ENCODE measurements at regions not wholly inside any gene's neighbourhood (a gene's known extent, or its start where the extent isn't known, plus 50 kb on each side); places are given as distances from the start of the nearest gene placed in this dataset.

DNA sequence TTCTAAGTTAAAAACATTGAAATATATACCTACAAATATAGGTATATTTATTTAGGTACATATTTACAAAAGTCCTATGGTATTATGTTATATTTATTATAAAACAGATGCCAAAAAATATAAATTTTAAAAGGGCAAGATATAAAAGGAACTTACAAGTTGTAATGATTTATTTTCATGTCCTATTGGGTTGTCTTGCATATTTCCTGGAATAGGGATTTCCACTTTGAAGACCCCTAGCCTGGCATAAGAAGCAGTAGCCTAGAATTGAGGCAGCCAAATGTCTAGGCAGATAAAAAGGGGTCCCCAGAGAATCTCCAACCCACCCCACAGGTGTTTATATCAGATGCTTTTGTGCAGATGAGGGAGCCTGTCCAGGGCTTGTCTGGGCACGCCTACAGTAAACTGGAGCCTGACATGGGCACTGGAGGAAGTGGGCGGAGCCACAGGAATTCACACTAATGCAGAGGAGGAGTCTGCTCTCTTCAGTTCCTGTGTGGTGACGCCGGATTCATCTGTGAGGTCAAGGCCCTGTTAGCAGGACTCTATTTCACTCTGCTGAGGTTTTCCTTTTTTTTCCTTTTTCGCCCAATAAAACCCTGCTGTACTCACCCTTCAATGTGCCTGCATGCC, 1088.9 kb upstream of the PIK3C3 start:
- TF ChIP-seq, protein P1, sequence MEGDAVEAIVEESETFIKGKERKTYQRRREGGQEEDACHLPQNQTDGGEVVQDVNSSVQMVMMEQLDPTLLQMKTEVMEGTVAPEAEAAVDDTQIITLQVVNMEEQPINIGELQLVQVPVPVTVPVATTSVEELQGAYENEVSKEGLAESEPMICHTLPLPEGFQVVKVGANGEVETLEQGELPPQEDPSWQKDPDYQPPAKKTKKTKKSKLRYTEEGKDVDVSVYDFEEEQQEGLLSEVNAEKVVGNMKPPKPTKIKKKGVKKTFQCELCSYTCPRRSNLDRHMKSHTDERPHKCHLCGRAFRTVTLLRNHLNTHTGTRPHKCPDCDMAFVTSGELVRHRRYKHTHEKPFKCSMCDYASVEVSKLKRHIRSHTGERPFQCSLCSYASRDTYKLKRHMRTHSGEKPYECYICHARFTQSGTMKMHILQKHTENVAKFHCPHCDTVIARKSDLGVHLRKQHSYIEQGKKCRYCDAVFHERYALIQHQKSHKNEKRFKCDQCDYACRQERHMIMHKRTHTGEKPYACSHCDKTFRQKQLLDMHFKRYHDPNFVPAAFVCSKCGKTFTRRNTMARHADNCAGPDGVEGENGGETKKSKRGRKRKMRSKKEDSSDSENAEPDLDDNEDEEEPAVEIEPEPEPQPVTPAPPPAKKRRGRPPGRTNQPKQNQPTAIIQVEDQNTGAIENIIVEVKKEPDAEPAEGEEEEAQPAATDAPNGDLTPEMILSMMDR (IDR thresholded peaks at IDR 0.05): no peak
- TF ChIP-seq POLR2A (IDR thresholded peaks at IDR 0.05): no peak
- H3K27me3 ChIP-seq: no peaks in the 10 kb centered on the region
- DNase-seq: peak; percentile 16
- intact Hi-C loops (cut with DNase I; ENCODE audit: low total_unique reads): no loop called here
- no peaks in the 10 kb centered on the region for H3K36me3 ChIP-seq (ENCODE audit: low read depth, missing control alignments)
- H3K4me1 ChIP-seq: no peaks in the 10 kb centered on the region
- H3K27ac ChIP-seq: no peak overlapping the region
- no peaks in the 10 kb centered on the region for H3K9me3 ChIP-seq
- H3K4me3 ChIP-seq: no peak overlapping the region
- WGBS, 2 donors: 64 to 88% methylated on average over 5 of the region's 5 CpGs

DNA sequence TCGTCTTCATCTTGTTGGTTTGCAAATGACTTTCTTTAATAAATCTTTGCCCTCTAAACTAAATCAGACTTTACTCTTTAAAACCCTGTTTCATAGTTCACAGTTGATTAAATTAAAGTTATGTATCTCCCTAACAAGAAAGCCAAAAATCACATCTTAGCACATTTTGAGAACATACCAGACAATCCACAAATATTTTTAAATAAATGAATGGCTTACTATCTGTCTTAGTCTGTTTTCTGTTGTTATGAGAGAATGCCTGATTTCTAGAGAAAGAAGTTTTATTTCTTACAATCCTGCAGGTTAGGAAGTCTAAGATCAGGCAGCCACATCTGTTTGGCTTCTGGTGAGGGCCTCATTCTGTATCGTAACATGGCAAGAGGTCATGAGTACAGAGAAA, 1090.2 kb upstream of the PIK3C3 start:
- 61 to 71% methylated on average over 2 of the region's 2 CpGs for WGBS, 2 donors
- Histone ChIP-seq H3K4me1 (no peaks in the 10 kb centered on the region), H3K27me3 (no peaks in the 10 kb centered on the region), H3K27ac (no peak overlapping the region), H3K9me3 (no peaks in the 10 kb centered on the region), H3K4me3 (no peak overlapping the region), H3K36me3 (ENCODE audit: low read depth, missing control alignments) (no peaks in the 10 kb centered on the region)
- no peak for TF ChIP-seq POLR2A (IDR thresholded peaks at IDR 0.05)
- TF ChIP-seq, protein P1 (IDR thresholded peaks at IDR 0.05): no peak
- intact Hi-C loops (cut with DNase I; ENCODE audit: low total_unique reads): no loop called here
- DNase-seq: no peak

DNA sequence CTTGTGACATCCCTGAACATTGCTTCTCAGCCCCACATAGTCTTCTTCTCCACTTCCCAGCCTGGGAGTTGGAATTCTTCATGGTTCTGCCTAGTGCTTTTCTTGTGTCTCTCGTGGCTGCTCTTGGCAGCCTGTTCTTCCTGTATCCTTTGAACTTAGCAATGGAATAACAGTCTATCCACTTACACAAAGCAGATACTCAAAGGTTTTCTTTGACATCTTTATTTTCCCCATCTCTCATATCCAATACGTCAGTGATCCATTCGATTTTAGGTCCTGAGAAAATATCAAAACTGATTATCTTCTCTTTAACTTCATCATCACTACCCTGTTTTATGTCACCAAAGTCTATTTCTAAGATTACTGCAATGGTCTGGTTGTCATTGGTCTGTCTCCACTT, 1091.2 kb upstream of the PIK3C3 start:
- DNase-seq: no peak
- no peaks in the 10 kb centered on the region for H3K36me3 ChIP-seq (ENCODE audit: low read depth, missing control alignments)
- TF ChIP-seq, protein P1 (IDR thresholded peaks at IDR 0.05): no peak
- no peak for TF ChIP-seq POLR2A (IDR thresholded peaks at IDR 0.05)
- H3K4me1 ChIP-seq: no peaks in the 10 kb centered on the region
- H3K9me3 ChIP-seq: no peaks in the 10 kb centered on the region
- no peak overlapping the region for H3K4me3 ChIP-seq
- H3K27ac ChIP-seq: no peak overlapping the region
- no peaks in the 10 kb centered on the region for H3K27me3 ChIP-seq
- 81 to 92% methylated on average over 3 of the region's 3 CpGs for WGBS, 2 donors
- intact Hi-C loops (cut with DNase I; ENCODE audit: low total_unique reads): no loop called here

DNA sequence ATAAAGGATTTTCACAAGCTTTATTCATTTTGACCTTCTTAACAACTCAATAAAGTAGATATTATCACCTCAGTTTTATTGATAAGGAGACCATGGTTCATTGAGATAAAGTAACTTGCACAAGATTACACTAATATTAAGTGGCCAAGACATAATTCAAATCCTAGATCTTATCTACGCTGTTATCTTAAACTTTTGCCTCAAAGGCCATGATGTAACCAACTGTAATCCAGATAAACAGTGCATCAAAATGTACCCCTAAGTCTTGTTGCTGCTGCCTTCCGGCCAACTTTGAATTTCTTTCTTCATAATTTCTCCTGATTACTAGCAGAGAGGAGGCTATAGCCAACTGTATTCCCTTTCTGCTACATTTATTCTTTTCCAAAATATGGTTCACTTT, 1094.8 kb upstream of the PIK3C3 start:
- TF ChIP-seq, protein P1 (IDR thresholded peaks at IDR 0.05): no peak
- no peak for TF ChIP-seq POLR2A (IDR thresholded peaks at IDR 0.05)
- WGBS, 2 donors: 86 to 94% methylated on average over 2 of the region's 2 CpGs
- no peaks in the 10 kb centered on the region for H3K27me3 ChIP-seq
- H3K4me3 ChIP-seq: no peak overlapping the region
- no peak overlapping the region for H3K27ac ChIP-seq
- intact Hi-C loops (cut with DNase I; ENCODE audit: low total_unique reads): no loop called here
- no peaks in the 10 kb centered on the region for H3K9me3 ChIP-seq
- no peaks in the 10 kb centered on the region for H3K36me3 ChIP-seq (ENCODE audit: low read depth, missing control alignments)
- H3K4me1 ChIP-seq: no peaks in the 10 kb centered on the region
- DNase-seq: no peak

DNA sequence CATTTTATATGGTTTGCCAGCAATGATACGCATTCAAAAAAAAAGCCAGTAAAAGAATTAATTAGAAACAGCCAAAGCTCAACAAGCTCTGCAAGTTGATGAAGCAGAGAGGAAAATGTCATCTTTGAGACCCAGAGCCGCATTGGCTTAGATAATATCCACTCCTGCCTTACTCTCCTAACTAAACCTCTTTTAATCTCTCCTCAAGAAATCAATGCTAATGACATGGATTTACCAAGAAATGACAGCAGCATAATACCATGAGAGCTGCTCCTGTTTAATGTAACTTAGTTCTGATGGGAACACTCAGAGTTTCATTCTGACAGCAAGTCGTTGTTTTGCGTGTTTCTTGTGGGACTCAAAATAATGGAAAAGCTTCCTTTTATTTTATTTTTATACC, 1099.4 kb upstream of the PIK3C3 start:
- no peaks in the 10 kb centered on the region for H3K36me3 ChIP-seq (ENCODE audit: low read depth, missing control alignments)
- DNase-seq: no peak
- intact Hi-C loops (cut with DNase I; ENCODE audit: low total_unique reads): no loop called here
- 79 to 90% methylated on average over 4 of the region's 4 CpGs for WGBS, 2 donors
- H3K27ac ChIP-seq: no peak overlapping the region
- H3K9me3 ChIP-seq: no peaks in the 10 kb centered on the region
- H3K27me3 ChIP-seq: no peaks in the 10 kb centered on the region
- H3K4me3 ChIP-seq: no peak overlapping the region
- TF ChIP-seq POLR2A (IDR thresholded peaks at IDR 0.05): no peak
- TF ChIP-seq, protein P1 (IDR thresholded peaks at IDR 0.05): no peak
- no peaks in the 10 kb centered on the region for H3K4me1 ChIP-seq

All from testis (tissue), 2 donors.